Karpas-422 (cell line): ENCODE measurements at regions not wholly inside any gene's neighbourhood (a gene's known extent, or its start where the extent isn't known, plus 50 kb on each side); places are given as distances from the start of the nearest gene placed in this dataset.

ENCODE experiments used
- DNase-seq: peaks from one replicate; pipeline ENCODE4 v3.0.0-alpha.2; 2015
- H2AFZ ChIP-seq: fragments of 200-600 bp; sonication (generic); 2 replicates; pipeline ENCODE4 v1.6.1; 2014; ENCODE audit warnings: antibody characterized with exemption, low read length, mixed read lengths
- H3K27ac ChIP-seq: fragments of 200-600 bp; sonication (generic); 2 replicates; pipeline ENCODE4 v1.5.1; 2014; ENCODE audit warnings: mild to moderate bottlenecking, low read length, moderate library complexity
- H3K27me3 ChIP-seq: fragments of 200-600 bp; sonication (generic); 2 replicates; pipeline ENCODE4 v1.6.1; 2014; ENCODE audit warnings: low read length, mixed read lengths
- H3K36me3 ChIP-seq: fragments of 200-600 bp; sonication (generic); 2 replicates; pipeline ENCODE4 v1.6.1; 2014; ENCODE audit warnings: low read length, mixed read lengths; ENCODE audit not compliant: insufficient read depth
- H3K4me1 ChIP-seq: fragments of 200-600 bp; sonication (generic); 2 replicates; pipeline ENCODE4 v1.6.1; 2014; ENCODE audit warnings: mild to moderate bottlenecking, low read length, mixed read lengths
- H3K4me2 ChIP-seq: fragments of 200-600 bp; sonication (generic); 2 replicates; pipeline ENCODE4 v1.6.1; 2014; ENCODE audit warnings: low read length, low read depth, mild to moderate bottlenecking; ENCODE audit not compliant: poor library complexity, severe bottlenecking
- H3K4me3 ChIP-seq: fragments of 200-600 bp; sonication (generic); 2 replicates; pipeline ENCODE4 v1.5.1; 2014; ENCODE audit warnings: mild to moderate bottlenecking, antibody characterized with exemption, low read length, mixed read lengths
- H3K79me2 ChIP-seq: fragments of 200-600 bp; sonication (generic); 2 replicates; pipeline ENCODE4 v1.6.1; 2014; ENCODE audit warnings: mild to moderate bottlenecking, low read length, mixed read lengths
- H3K9ac ChIP-seq: fragments of 200-600 bp; sonication (generic); 2 replicates; pipeline ENCODE4 v1.6.0; 2014; ENCODE audit warnings: low read length
- H3K9me2 ChIP-seq: fragments of 200-600 bp; sonication (generic), shearing (Covaris generic); replicated peaks from 2 replicates; pipeline ENCODE4 v1.6.0; 2014; ENCODE audit warnings: mild to moderate bottlenecking, low read length, moderate library complexity; ENCODE audit not compliant: insufficient read depth
- H3K9me3 ChIP-seq: fragments of 300-700, 200-600 bp; sonication (generic); 2 replicates; pipeline ENCODE4 v1.6.1; 2014; ENCODE audit warnings: low read length, mixed read lengths
- H4K20me1 ChIP-seq: fragments of 200-600 bp; sonication (generic); 2 replicates; pipeline ENCODE4 v1.6.1; 2014; ENCODE audit warnings: mild to moderate bottlenecking, antibody characterized with exemption, low read length, low read depth; ENCODE audit not compliant: insufficient read depth

GRCh38 chr11:43577566-43578264, 102.8 kb upstream of the HSD17B12 start:
- Histone ChIP-seq H4K20me1 (no peaks in the 10 kb centered on the region), H3K79me2 (no peaks in the 10 kb centered on the region), H3K4me2 (peak overlapping the region; percentile 99), H2AFZ (no peak overlapping the region), H3K9me3 (no peaks in the 10 kb centered on the region), H3K27me3 (no peaks in the 10 kb centered on the region), H3K4me3 (peak overlapping the region; percentile 97; the same call in 1 of the 2 replicates), H3K4me1 (peaks cover 30% of the 10 kb centered on the region), H3K27ac (no peak overlapping the region), H3K9me2 (no peaks in the 10 kb centered on the region), H3K9ac (no peak overlapping the region), H3K36me3 (no peaks in the 10 kb centered on the region)
- no peak for DNase-seq

GRCh38 chr11:43578346-43579170, 102.0 kb upstream of the HSD17B12 start:
- H3K4me3 ChIP-seq = peak overlapping the region; percentile 97
- H3K79me2 ChIP-seq = no peaks in the 10 kb centered on the region
- H4K20me1 ChIP-seq = no peaks in the 10 kb centered on the region
- H3K9me3 ChIP-seq = no peaks in the 10 kb centered on the region
- peak overlapping the region; percentile 99 for H3K4me2 ChIP-seq
- H3K36me3 ChIP-seq = no peaks in the 10 kb centered on the region
- H3K4me1 ChIP-seq = peaks cover 23% of the 10 kb centered on the region
- H3K27me3 ChIP-seq = no peaks in the 10 kb centered on the region
- H3K27ac ChIP-seq = no peak overlapping the region
- H3K9me2 ChIP-seq = no peaks in the 10 kb centered on the region
- H3K9ac ChIP-seq = peak overlapping the region; percentile 75
- H2AFZ ChIP-seq = peak overlapping the region; percentile 100; the same call in 1 of the 2 replicates
- peak; percentile 61 for DNase-seq

DNA sequence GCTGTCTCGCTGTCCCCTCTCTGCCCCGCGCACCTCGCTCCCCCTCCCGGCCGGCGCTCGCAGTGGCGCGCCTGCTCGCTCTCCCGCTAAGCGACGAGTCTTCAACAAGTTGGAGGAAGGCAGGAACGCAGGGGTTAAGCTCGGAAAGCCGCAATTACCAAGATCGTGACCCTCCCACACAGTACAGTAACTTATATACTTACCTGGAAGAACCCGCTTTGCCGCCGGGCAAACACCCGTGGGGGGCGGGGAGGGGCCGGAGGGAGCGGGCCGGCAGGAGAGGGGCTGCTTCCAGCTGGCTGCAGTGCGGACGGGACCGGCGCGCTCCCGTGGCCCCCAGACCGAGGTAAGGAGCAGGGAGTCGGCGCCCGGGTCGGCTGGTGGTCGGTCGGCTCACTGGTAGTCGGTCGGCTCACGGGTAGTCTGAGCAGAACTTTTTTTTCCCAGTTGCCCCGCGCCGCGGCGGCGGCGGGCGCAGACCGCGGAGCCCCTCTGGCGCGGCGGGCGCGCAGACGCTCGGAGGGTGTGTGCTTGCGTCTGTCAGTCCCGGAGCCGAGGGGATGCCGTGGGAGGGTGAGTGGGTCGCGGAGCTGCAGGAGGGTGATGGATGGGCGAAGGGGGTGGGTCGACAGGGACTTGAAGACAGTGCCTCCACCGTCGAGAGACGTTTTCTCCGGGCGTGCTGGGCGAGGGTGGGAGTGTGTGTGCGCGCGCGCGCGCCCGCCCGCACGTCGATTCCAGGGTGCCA, 101.2 kb upstream of the HSD17B12 start:
- H3K4me3 ChIP-seq = peak overlapping the region; percentile 97
- no peaks in the 10 kb centered on the region for H3K36me3 ChIP-seq
- H3K4me1 ChIP-seq = peaks cover 19% of the 10 kb centered on the region
- peak; percentile 86 for DNase-seq
- no peaks in the 10 kb centered on the region for H4K20me1 ChIP-seq
- no peaks in the 10 kb centered on the region for H3K9me3 ChIP-seq
- peak overlapping the region; percentile 100 for H2AFZ ChIP-seq
- H3K4me2 ChIP-seq = peak overlapping the region; percentile 99
- no peaks in the 10 kb centered on the region for H3K79me2 ChIP-seq
- no peaks in the 10 kb centered on the region for H3K27me3 ChIP-seq
- no peaks in the 10 kb centered on the region for H3K9me2 ChIP-seq
- H3K27ac ChIP-seq = no peak overlapping the region
- peak overlapping the region; percentile 75 for H3K9ac ChIP-seq

DNA sequence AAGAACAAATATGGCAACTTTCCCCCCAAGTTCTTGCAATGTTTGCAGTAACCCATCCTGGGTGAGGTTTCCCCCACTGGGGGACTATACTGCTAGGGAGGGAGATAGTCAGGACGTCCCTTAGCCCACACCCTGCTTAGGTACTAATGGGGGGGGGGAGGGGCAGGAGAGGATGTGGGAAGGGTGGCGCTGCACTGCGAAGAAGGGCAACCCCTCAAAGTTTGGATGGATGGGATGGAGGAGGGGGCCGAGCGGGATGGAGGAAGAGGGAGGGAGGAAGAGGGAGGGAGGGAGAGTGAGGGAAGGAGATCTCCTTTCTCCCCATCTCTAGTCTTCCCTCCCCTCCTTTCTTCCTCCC, 100.6 kb upstream of the HSD17B12 start:
- Histone ChIP-seq H3K9me2 (no peaks in the 10 kb centered on the region), H3K36me3 (no peaks in the 10 kb centered on the region), H3K4me1 (peaks cover 19% of the 10 kb centered on the region), H3K79me2 (no peaks in the 10 kb centered on the region), H4K20me1 (no peaks in the 10 kb centered on the region), H3K27me3 (no peaks in the 10 kb centered on the region), H3K9me3 (no peaks in the 10 kb centered on the region), H3K4me3 (peak overlapping the region; percentile 97), H2AFZ (peak overlapping the region; percentile 100), H3K4me2 (peak overlapping the region; percentile 99), H3K27ac (no peak overlapping the region), H3K9ac (peak overlapping the region; percentile 75)
- no peak for DNase-seq

DNA sequence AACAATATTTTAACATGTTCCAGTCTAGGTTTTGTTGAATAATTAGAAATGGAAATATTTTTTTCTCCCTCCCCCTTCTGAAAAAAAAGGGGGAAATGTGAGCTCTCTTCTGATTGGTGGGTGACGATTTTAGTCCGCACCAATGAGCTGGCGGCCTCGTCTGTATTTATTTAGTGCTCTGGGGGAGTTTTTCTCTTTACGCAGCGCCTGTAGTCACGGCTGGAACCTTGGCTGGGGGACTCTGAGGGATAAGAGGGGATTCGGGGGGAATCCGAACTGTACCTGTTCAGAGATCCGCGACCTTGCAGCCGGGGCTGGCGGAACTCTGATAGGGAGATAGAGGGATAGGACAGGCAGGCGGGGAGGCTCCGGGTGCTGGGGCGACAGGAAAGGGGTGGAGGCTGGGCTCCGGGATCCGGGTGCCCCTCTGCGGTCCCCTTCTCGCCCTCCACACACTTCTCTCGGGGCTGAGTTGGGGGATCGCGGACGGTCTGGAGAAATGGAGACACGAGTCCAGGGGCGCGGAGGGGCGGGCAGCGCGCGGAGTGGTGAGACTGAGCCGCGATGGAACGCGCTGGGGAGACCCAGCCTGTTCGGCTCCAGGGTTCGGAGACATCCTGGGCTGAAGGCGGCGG, 99.7 kb upstream of the HSD17B12 start:
- no peaks in the 10 kb centered on the region for H3K27me3 ChIP-seq
- no peaks in the 10 kb centered on the region for H3K9me3 ChIP-seq
- H3K4me3 ChIP-seq = peak overlapping the region; percentile 34; the same call in 1 of the 2 replicates
- H2AFZ ChIP-seq = no peak overlapping the region
- H4K20me1 ChIP-seq = no peaks in the 10 kb centered on the region
- peaks cover 19% of the 10 kb centered on the region for H3K4me1 ChIP-seq
- no peak overlapping the region for H3K9ac ChIP-seq
- peak; percentile 70 for DNase-seq
- no peaks in the 10 kb centered on the region for H3K9me2 ChIP-seq
- no peaks in the 10 kb centered on the region for H3K36me3 ChIP-seq
- H3K27ac ChIP-seq = no peak overlapping the region
- no peaks in the 10 kb centered on the region for H3K79me2 ChIP-seq
- H3K4me2 ChIP-seq = peak overlapping the region; percentile 42

DNA sequence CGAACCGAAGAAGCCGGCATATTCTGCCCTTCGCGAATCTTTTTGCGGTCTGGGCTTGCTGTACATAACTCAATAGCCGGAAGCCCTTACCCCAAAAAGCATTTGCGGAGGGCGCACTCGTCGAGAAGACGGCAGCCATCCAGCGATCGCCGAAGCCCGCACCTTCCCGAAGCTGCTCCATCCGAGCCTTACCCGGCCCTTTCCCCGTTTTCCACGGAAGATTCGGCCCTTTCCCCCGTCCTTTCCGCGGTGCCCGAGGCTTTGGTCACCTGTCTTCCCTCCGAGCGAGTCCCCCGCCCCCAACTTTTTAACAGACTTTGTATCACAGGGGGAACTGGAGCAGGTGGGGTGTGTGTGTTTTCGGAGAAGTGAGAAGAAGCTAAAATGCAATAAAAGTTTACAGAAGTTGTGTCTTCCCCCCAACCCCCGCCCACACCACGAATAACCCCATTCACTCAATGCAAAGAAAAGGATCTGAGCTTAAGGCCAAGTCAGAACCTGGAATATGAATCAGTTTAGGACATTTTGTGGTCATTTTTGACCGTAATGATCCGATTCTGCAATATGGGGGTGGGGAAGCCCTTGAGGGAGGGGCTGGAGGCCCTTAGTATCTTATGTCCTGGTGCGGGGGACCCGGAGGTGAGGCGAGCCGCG, 99.0 kb upstream of the HSD17B12 start:
- no peak overlapping the region for H3K4me2 ChIP-seq
- H3K27ac ChIP-seq = no peak overlapping the region
- H3K9me3 ChIP-seq = no peaks in the 10 kb centered on the region
- no peak for DNase-seq
- no peaks in the 10 kb centered on the region for H3K36me3 ChIP-seq
- H3K27me3 ChIP-seq = no peaks in the 10 kb centered on the region
- H3K4me3 ChIP-seq = no peak overlapping the region
- peaks cover 19% of the 10 kb centered on the region for H3K4me1 ChIP-seq
- no peaks in the 10 kb centered on the region for H3K9me2 ChIP-seq
- no peak overlapping the region for H3K9ac ChIP-seq
- H4K20me1 ChIP-seq = no peaks in the 10 kb centered on the region
- no peak overlapping the region for H2AFZ ChIP-seq
- H3K79me2 ChIP-seq = no peaks in the 10 kb centered on the region

GRCh38 chr11:43582024-43582862, 98.3 kb upstream of the HSD17B12 start:
- Histone ChIP-seq H3K4me1 (peaks cover 19% of the 10 kb centered on the region), H3K27ac (no peak overlapping the region), H3K27me3 (no peaks in the 10 kb centered on the region), H3K9me3 (no peaks in the 10 kb centered on the region), H3K4me2 (no peak overlapping the region), H3K4me3 (no peak overlapping the region), H3K36me3 (no peaks in the 10 kb centered on the region), H3K9ac (no peak overlapping the region), H3K9me2 (no peaks in the 10 kb centered on the region), H3K79me2 (no peaks in the 10 kb centered on the region), H4K20me1 (no peaks in the 10 kb centered on the region), H2AFZ (no peak overlapping the region)
- DNase-seq = no peak
